HEK293 (cell line): ENCODE measurements at regions not wholly inside any gene's neighbourhood (a gene's known extent, or its start where the extent isn't known, plus 50 kb on each side); places are given as distances from the start of the nearest gene placed in this dataset.

Experiments used
- CTCF ChIA-PET: fragments of 350-600 bp; formaldehyde crosslinking; extraction: SDS; loops from one replicate; lab custom pipeline; 2021; ENCODE audit warnings: antibody characterized with exemption; lab: Yijun Ruan, JAX
- POLR2A ChIA-PET: fragments of 300-600 bp; formaldehyde crosslinking; extraction: SDS; loops from one replicate; lab custom pipeline; 2020; ENCODE audit warnings: antibody characterized with exemption, inconsistent platforms; lab: Yijun Ruan, JAX
- H3K27ac ChIP-seq: fragments of 200-500 bp; sonication (Bioruptor generic); 2 replicates; pipeline ENCODE4 v1.5.1; 2014; ENCODE audit warnings: low read depth, low read length, control low read depth, inconsistent platforms; ENCODE audit errors: extremely low read depth
- H3K36me3 ChIP-seq, 2 experiments: fragments of 200-500 bp in 1 of 2; sonication (Bioruptor generic) in 1 of 2; 1 replicate in 1 of 2; 2 replicates in 1 of 2; pipeline ENCODE4 v1.5.1; 2014 to 2017; ENCODE audit warnings: inconsistent platforms in 2 of 2, low read length in 2 of 2; ENCODE audit not compliant: control insufficient read depth in 2 of 2, insufficient read depth in 1 of 2
- H3K4me1 ChIP-seq: fragments of 200-500 bp; sonication (Bioruptor generic); 2 replicates; pipeline ENCODE4 v1.5.1; 2014; ENCODE audit warnings: mild to moderate bottlenecking, low read length, inconsistent platforms; ENCODE audit not compliant: control insufficient read depth, insufficient read depth
- H3K4me3 ChIP-seq: 2 replicates; pipeline ENCODE4 v1.5.1; 2011; ENCODE audit warnings: low read depth, mild to moderate bottlenecking, control low read depth, low read length, moderate library complexity
- H3K9me3 ChIP-seq: fragments of 200-500 bp; sonication (Bioruptor generic); 2 replicates; pipeline ENCODE4 v1.5.1; 2014; ENCODE audit warnings: low read depth, low read length, inconsistent platforms; ENCODE audit not compliant: control insufficient read depth, insufficient read depth
- HIC1 ChIP-seq: fragments of 450-650 bp; formaldehyde crosslinking; IDR thresholded peaks from 2 replicates; pipeline ENCODE4 v1.5.1; 2016; ENCODE audit warnings: missing biosample characterization, missing genetic modification characterization
- MYNN ChIP-seq: fragments of 450-650 bp; formaldehyde crosslinking; IDR thresholded peaks from 2 replicates; pipeline ENCODE4 v1.5.1; 2016; ENCODE audit warnings: missing biosample characterization, missing genetic modification characterization, borderline replicate concordance
- PRDM1 ChIP-seq: fragments of 450-650 bp; formaldehyde crosslinking; IDR thresholded peaks from 2 replicates; pipeline ENCODE4; 2016; ENCODE audit warnings: missing biosample characterization, missing genetic modification characterization
- PRDM4 ChIP-seq: fragments of 450-650 bp; formaldehyde crosslinking; IDR thresholded peaks from 2 replicates; pipeline ENCODE4 v1.5.1; 2017; ENCODE audit warnings: missing biosample characterization, missing genetic modification characterization
- TRIM28 ChIP-seq: IDR thresholded peaks from 2 replicates; pipeline ENCODE4 v1.6.1; 2011; ENCODE audit warnings: low read length, control low read depth, borderline replicate concordance
- ZBTB8A ChIP-seq: fragments of 450-650 bp; formaldehyde crosslinking; IDR thresholded peaks from 2 replicates; pipeline ENCODE4 v1.5.1; 2016; ENCODE audit warnings: missing biosample characterization, missing genetic modification characterization
- ZNF140 ChIP-seq: fragments of 450-650 bp; formaldehyde crosslinking; IDR thresholded peaks from 2 replicates; pipeline ENCODE4 v1.5.1; 2016; ENCODE audit warnings: missing biosample characterization, missing genetic modification characterization
- ZNF175 ChIP-seq: fragments of 450-650 bp; formaldehyde crosslinking; IDR thresholded peaks from 2 replicates; pipeline ENCODE4 v1.5.1; 2016; ENCODE audit warnings: missing biosample characterization, missing genetic modification characterization
- ZNF248 ChIP-seq: fragments of 450-650 bp; formaldehyde crosslinking; IDR thresholded peaks from 2 replicates; pipeline ENCODE4 v1.5.1; 2017; ENCODE audit warnings: missing biosample characterization, missing genetic modification characterization
- ZNF391 ChIP-seq: fragments of 450-650 bp; formaldehyde crosslinking; IDR thresholded peaks from 2 replicates; pipeline ENCODE4 v1.5.1; 2016; ENCODE audit warnings: low read depth, missing biosample characterization, missing genetic modification characterization, borderline replicate concordance
- ZNF416 ChIP-seq: fragments of 450-650 bp; formaldehyde crosslinking; IDR thresholded peaks from 2 replicates; pipeline ENCODE4 v1.5.1; 2016; ENCODE audit warnings: missing biosample characterization, missing genetic modification characterization
- ZNF513 ChIP-seq: fragments of 450-650 bp; IDR thresholded peaks from 2 replicates; pipeline ENCODE4 v1.5.1; 2018; ENCODE audit warnings: missing biosample characterization, missing genetic modification characterization
- ZNF518A ChIP-seq: fragments of 450-650 bp; formaldehyde crosslinking; conservative IDR thresholded peaks from 2 replicates; pipeline ENCODE4 v1.5.1; 2016; ENCODE audit warnings: low read depth, missing biosample characterization, missing genetic modification characterization
- ZNF561 ChIP-seq: fragments of 450-650 bp; IDR thresholded peaks from 2 replicates; pipeline ENCODE4 v1.5.1; 2018; ENCODE audit warnings: missing biosample characterization, missing genetic modification characterization, borderline replicate concordance
- ZNF596 ChIP-seq: fragments of 450-650 bp; IDR thresholded peaks from 2 replicates; pipeline ENCODE4 v1.5.0; 2018; ENCODE audit warnings: missing biosample characterization, mild to moderate bottlenecking, missing genetic modification characterization, moderate library complexity

GRCh38 chr18:27636576-27637085 is 451.5 kb upstream of the CHST9 start (continued):
- TF ChIP-seq ZNF513 (tag by site-specific recombination) (no peak), ZNF561 (tag by site-specific recombination) (no peak), TRIM28 (no peak), HIC1 (tag by site-specific recombination) (no peak)

GRCh38 chr18:27632706-27633105 is 447.6 kb upstream of the CHST9 start:
- TF ChIP-seq ZNF175 (tag by site-specific recombination) (no peak), MYNN (no peak), PRDM4 (no peak), ZNF416 (tag by site-specific recombination) (no peak), ZNF518A (tag by site-specific recombination) (no peak), ZNF140 (tag by site-specific recombination) (no peak), ZNF248 (tag by site-specific recombination) (no peak), ZBTB8A (tag by site-specific recombination) (no peak), ZNF596 (tag by site-specific recombination) (no peak), PRDM1 (tag by site-specific recombination) (no peak), ZNF391 (tag by site-specific recombination) (no peak)
- no peak overlapping the region for H3K4me3 ChIP-seq
- H3K9me3 ChIP-seq = no peaks in the 10 kb centered on the region
- no peak overlapping the region for H3K27ac ChIP-seq
- CTCF ChIA-PET = no interaction called here
- POLR2A ChIA-PET = no interaction called here
- H3K4me1 ChIP-seq = no peaks in the 10 kb centered on the region
- H3K36me3 ChIP-seq = no peaks in the 10 kb centered on the region
